ENCODE measurements at regions not wholly inside any gene's neighbourhood (a gene's known extent, or its start where the extent isn't known, plus 50 kb on each side); places are given as distances from the start of the nearest gene placed in this dataset.

DNA sequence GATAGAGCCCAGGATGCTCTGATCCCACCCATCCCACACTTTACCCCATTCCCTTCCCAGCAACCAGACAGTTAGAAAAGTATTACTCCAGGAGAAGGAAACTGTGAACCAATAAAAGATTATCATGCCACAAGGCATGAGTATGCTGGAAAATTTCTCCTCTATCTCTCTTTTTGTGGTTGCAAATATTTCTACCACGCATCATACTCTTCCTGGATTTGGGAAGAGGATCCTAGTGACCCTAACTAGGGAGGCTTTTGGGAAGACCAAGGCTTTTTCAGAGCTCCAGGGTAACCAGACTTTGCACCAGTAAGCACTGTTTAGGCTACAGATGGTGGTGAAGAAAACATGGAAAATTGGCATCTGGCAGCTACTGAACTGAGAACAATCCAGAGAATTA is 257.6 kb upstream of the CLNK start:
- WGBS, 2 donors, result 89 to 92% methylated on average over 1 of the region's 1 CpG
- Histone ChIP-seq H3K4me1 (no peaks in the 10 kb centered on the region), H3K4me3 (no peak overlapping the region), H3K27me3 (no peaks in the 10 kb centered on the region), H3K9me3 (peaks cover 0 to 16% (median 4%) of the 10 kb centered on the region in 4 donors), H3K36me3 (no peaks in the 10 kb centered on the region), H3K27ac (no peak overlapping the region)
- ATAC-seq (ENCODE audit: low FRiP score in 2 of 2), result no peak
- TF ChIP-seq, protein P1, sequence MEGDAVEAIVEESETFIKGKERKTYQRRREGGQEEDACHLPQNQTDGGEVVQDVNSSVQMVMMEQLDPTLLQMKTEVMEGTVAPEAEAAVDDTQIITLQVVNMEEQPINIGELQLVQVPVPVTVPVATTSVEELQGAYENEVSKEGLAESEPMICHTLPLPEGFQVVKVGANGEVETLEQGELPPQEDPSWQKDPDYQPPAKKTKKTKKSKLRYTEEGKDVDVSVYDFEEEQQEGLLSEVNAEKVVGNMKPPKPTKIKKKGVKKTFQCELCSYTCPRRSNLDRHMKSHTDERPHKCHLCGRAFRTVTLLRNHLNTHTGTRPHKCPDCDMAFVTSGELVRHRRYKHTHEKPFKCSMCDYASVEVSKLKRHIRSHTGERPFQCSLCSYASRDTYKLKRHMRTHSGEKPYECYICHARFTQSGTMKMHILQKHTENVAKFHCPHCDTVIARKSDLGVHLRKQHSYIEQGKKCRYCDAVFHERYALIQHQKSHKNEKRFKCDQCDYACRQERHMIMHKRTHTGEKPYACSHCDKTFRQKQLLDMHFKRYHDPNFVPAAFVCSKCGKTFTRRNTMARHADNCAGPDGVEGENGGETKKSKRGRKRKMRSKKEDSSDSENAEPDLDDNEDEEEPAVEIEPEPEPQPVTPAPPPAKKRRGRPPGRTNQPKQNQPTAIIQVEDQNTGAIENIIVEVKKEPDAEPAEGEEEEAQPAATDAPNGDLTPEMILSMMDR (IDR thresholded peaks at IDR 0.05), result no peak
- no peak for TF ChIP-seq POLR2AphosphoS5 (IDR thresholded peaks at IDR 0.05)
- no peak for TF ChIP-seq EP300 (IDR thresholded peaks at IDR 0.05)
- TF ChIP-seq POLR2A (IDR thresholded peaks at IDR 0.05), result no peak
- no peak for DNase-seq

GRCh38 chr4:10929818-10930217 is 245.2 kb upstream of the CLNK start:
- no peak for DNase-seq
- 36 to 92% methylated on average over 2 of the region's 2 CpGs for WGBS, 2 donors
- Histone ChIP-seq H3K9me3 (no peaks in the 10 kb centered on the region), H3K27me3 (no peaks in the 10 kb centered on the region), H3K4me1 (no peaks in the 10 kb centered on the region), H3K36me3 (no peaks in the 10 kb centered on the region), H3K4me3 (no peak overlapping the region), H3K27ac (no peak overlapping the region)
- ATAC-seq (ENCODE audit: low FRiP score in 2 of 2), result no peak
- TF ChIP-seq POLR2AphosphoS5 (IDR thresholded peaks at IDR 0.05), result no peak
- no peak for TF ChIP-seq EP300 (IDR thresholded peaks at IDR 0.05)
- TF ChIP-seq, protein P1 (IDR thresholded peaks at IDR 0.05), result no peak
- no peak for TF ChIP-seq POLR2A (IDR thresholded peaks at IDR 0.05)

DNA sequence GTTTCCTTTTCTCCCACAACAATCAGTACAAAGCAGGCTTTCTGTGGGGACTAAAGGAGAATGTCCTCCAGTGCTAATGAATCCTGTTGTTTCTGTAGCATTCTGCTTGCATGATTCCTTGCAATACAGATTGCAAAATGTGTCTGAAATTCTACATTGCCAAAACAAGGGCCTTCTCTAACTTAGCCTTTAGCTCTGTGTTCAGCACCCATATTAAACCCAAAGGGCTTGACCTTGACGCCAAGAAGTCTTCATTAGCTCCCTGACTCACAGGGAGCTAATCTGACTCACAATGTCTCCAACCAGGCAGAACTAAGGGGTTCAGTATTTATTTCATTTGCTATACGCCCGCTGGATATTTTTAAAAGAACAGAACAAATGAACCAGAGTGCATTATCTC is 241.4 kb upstream of the CLNK start:
- Histone ChIP-seq H3K4me3 (no peak overlapping the region), H3K27ac (no peak overlapping the region), H3K4me1 (no peaks in the 10 kb centered on the region), H3K9me3 (no peaks in the 10 kb centered on the region), H3K36me3 (no peaks in the 10 kb centered on the region), H3K27me3 (no peaks in the 10 kb centered on the region)
- DNase-seq (no peak), ATAC-seq (ENCODE audit: low FRiP score in 2 of 2) (peak in 1 of 2 donors; percentile 84)
- 65 to 96% methylated on average over 3 of the region's 3 CpGs for WGBS, 2 donors
- TF ChIP-seq, protein P1 (IDR thresholded peaks at IDR 0.05), result no peak
- TF ChIP-seq POLR2AphosphoS5 (IDR thresholded peaks at IDR 0.05) (no peak), POLR2A (IDR thresholded peaks at IDR 0.05) (no peak), EP300 (IDR thresholded peaks at IDR 0.05) (no peak)

DNA sequence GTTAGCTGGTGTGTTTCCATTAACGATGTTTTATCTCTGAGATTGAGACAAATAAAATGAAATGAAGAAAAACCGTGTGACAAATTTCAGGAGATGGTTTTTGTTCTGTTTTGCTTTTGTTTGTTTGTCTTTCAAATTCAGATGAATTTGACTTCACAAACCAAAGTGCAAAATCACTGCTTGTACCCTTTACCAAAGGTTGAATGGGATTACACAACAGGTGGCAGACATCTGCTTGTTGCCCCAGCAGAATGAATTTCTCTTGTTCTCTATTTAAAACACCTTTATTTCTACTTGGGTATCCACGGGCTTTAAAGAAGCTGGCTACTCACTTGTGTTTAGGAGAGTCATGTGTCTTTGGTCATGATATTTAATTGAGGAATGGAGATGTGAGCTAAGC is 239.7 kb upstream of the CLNK start:
- no peak overlapping the region for H3K4me3 ChIP-seq
- 82 to 86% methylated on average over 3 of the region's 3 CpGs for WGBS, 2 donors
- no peaks in the 10 kb centered on the region for H3K36me3 ChIP-seq
- TF ChIP-seq, protein P1 (IDR thresholded peaks at IDR 0.05), result no peak
- TF ChIP-seq POLR2AphosphoS5 (IDR thresholded peaks at IDR 0.05) (no peak), POLR2A (IDR thresholded peaks at IDR 0.05) (no peak), EP300 (IDR thresholded peaks at IDR 0.05) (no peak)
- no peak for DNase-seq
- H3K27ac ChIP-seq, result no peak overlapping the region
- H3K9me3 ChIP-seq, result no peaks in the 10 kb centered on the region
- no peak for ATAC-seq (ENCODE audit: low FRiP score in 2 of 2)
- no peaks in the 10 kb centered on the region for H3K27me3 ChIP-seq
- H3K4me1 ChIP-seq, result no peaks in the 10 kb centered on the region

- Histone ChIP-seq H3K4me1 (no peaks in the 10 kb centered on the region), H3K36me3 (no peaks in the 10 kb centered on the region), H3K9me3 (no peaks in the 10 kb centered on the region), H3K4me3 (no peak overlapping the region), H3K27ac (no peak overlapping the region), H3K27me3 (no peaks in the 10 kb centered on the region)
- 44 to 48% methylated on average over 7 of the region's 7 CpGs for WGBS, 2 donors
- DNase-seq, result no peak
- no peak for TF ChIP-seq EP300 (IDR thresholded peaks at IDR 0.05)
- no peak for TF ChIP-seq POLR2AphosphoS5 (IDR thresholded peaks at IDR 0.05)
- no peak for TF ChIP-seq POLR2A (IDR thresholded peaks at IDR 0.05)
- TF ChIP-seq, protein P1 (IDR thresholded peaks at IDR 0.05), result no peak
- no peak for ATAC-seq (ENCODE audit: low FRiP score in 2 of 2)
Observed at GRCh38 chr4:10917566-10917965, 233.0 kb upstream of the CLNK start.

Data from upper lobe of left lung (tissue), 6 donors.